Pancreas (tissue), 10 donors: ENCODE measurements at regions not wholly inside any gene's neighbourhood (a gene's known extent, or its start where the extent isn't known, plus 50 kb on each side); places are given as distances from the start of the nearest gene placed in this dataset.

Experiments used
- ATAC-seq, 4 donors: fragments of 200-7000 bp; cut with Tn5 transposase; one replicate each; pipeline versions ENCODE4 v1.8.0 to v1.9.1; 2020; ENCODE audit warnings: mild to moderate bottlenecking in 4 of 4, moderate library complexity in 4 of 4
- DNase-seq, 6 donors: peaks; one replicate each; pipeline ENCODE4 v3.0.0-alpha.2; 2020
- FAIRE-seq: peaks from 2 replicates; lab custom pipeline; 2012; peaks lifted over from hg19 to GRCh38; lab: Jason Lieb, UNC
- H3K27ac ChIP-seq, 4 donors: fragments of 200-600 bp; sonication (generic); 1 replicate in 3 of 4; 2 replicates in 1 of 4; pipeline versions ENCODE4 v1.5.0 to v1.8.0; 2020
- H3K27me3 ChIP-seq, 4 donors: fragments of 200-600 bp; one replicate each; pipeline ENCODE4 v1.8.0; 2021
- H3K36me3 ChIP-seq, 3 donors: fragments of 200-600 bp; sonication (generic) in 1 of 3; one replicate each; pipeline versions ENCODE4 v1.5.0 to v1.8.0; 2020 to 2021
- H3K4me1 ChIP-seq, 3 donors: fragments of 200-600 bp; one replicate each; pipeline ENCODE4 v1.8.0; 2021
- H3K4me3 ChIP-seq, 4 donors: fragments of 200-600 bp; sonication (generic) in 2 of 4; one replicate each; pipeline versions ENCODE4 v1.5.0 to v1.8.0; 2020 to 2021
- H3K9me3 ChIP-seq, 4 donors: fragments of 200-600 bp; one replicate each; pipeline ENCODE4 v1.8.0; 2021
- WGBS, 2 donors: extraction: QIAGEN DNeasy Blood & Tissue Kit; methylation state at CpG; one replicate each; pipeline ENCODE4 v1.1.7; 2013; 5-methylcytosine and 5-hydroxymethylcytosine counted together
- intact Hi-C, 3 donors: fragments of 100-400 bp; cut with DNase I; formaldehyde crosslinking; loops; one replicate each; pipeline versions ENCODE4 v1.11.1 to v1.14.2; 2022
- TF ChIP-seq, protein P1 (sequence below), 4 donors: fragments of 200-600 bp; sonication (generic) in 3 of 4; IDR thresholded peaks; one replicate each; pipeline versions ENCODE4 v1.5.0 to v1.8.0; 2021; ENCODE audit warnings: antibody characterized with exemption in 4 of 4
- donor health status: healthy with polysubstance abuse.
- donor health status: DM: no; HTN: no; CAD: no; lungs with moderate emphysema.
- donor health status: DM: no; HTN: no; CAD: no.
- donor health status: control.
- donor health status: control.
- donor health status: Bipolar disorder and iron deficiency.
- donor health status: DM: yes; HTN: yes; CAD: no.
- donor health status: DM: no; HTN: no; CAD: no.
- donor health status: DM: no; HTN: no; CAD: no.
- donor health status: DM: yes; HTN: yes; CAD: no.

DNA sequence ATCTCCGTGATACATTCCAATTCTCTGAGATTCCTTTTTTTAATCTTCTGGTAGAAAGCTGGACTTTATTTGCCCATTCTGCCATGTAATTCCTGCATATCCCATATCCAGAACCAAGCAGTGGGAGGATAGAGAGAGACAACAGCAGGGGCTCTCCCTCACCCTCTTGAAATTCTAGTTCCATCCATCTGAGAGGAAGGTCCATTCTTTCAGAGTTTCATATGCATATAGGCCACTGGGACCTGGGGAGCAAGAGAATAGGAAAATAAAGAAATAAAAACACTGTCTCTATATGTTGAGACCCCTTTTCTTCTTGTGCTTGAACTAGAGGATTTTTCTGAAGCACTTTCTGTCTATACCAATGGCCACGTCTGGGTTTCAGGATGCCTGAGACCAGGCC is 147.9 kb upstream of the STMND1 start:
- Histone ChIP-seq H3K27ac (no peak overlapping the region), H3K4me3 (no peak overlapping the region), H3K4me1 (no peaks in the 10 kb centered on the region), H3K9me3 (no peaks in the 10 kb centered on the region), H3K36me3 (no peaks in the 10 kb centered on the region), H3K27me3 (no peaks in the 10 kb centered on the region)
- FAIRE-seq (no peak), ATAC-seq (no peak), DNase-seq (no peak)
- 89 to 92% methylated on average over 2 of the region's 2 CpGs for WGBS, 2 donors
- TF ChIP-seq, protein P1, sequence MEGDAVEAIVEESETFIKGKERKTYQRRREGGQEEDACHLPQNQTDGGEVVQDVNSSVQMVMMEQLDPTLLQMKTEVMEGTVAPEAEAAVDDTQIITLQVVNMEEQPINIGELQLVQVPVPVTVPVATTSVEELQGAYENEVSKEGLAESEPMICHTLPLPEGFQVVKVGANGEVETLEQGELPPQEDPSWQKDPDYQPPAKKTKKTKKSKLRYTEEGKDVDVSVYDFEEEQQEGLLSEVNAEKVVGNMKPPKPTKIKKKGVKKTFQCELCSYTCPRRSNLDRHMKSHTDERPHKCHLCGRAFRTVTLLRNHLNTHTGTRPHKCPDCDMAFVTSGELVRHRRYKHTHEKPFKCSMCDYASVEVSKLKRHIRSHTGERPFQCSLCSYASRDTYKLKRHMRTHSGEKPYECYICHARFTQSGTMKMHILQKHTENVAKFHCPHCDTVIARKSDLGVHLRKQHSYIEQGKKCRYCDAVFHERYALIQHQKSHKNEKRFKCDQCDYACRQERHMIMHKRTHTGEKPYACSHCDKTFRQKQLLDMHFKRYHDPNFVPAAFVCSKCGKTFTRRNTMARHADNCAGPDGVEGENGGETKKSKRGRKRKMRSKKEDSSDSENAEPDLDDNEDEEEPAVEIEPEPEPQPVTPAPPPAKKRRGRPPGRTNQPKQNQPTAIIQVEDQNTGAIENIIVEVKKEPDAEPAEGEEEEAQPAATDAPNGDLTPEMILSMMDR (IDR thresholded peaks at IDR 0.05): no peak
- intact Hi-C loops: no loop called here

- FAIRE-seq: no peak
- no peak overlapping the region for H3K27ac ChIP-seq
- no peaks in the 10 kb centered on the region for H3K4me1 ChIP-seq
- DNase-seq: no peak
- H3K9me3 ChIP-seq: no peaks in the 10 kb centered on the region
- intact Hi-C loops: no loop called here
- TF ChIP-seq, protein P1 (IDR thresholded peaks at IDR 0.05): no peak
- WGBS, 2 donors: 94 to 98% methylated on average over 1 of the region's 1 CpG
- H3K27me3 ChIP-seq: no peaks in the 10 kb centered on the region
- H3K4me3 ChIP-seq: no peak overlapping the region
- ATAC-seq: no peak
- H3K36me3 ChIP-seq: no peaks in the 10 kb centered on the region
Measured at GRCh38 chr6:16953446-16953845, 148.4 kb upstream of the STMND1 start.

GRCh38 chr6:16950825-16951495 is 150.9 kb upstream of the STMND1 start:
- H3K36me3 ChIP-seq: no peaks in the 10 kb centered on the region
- no peak for FAIRE-seq
- H3K27me3 ChIP-seq: no peaks in the 10 kb centered on the region
- no peaks in the 10 kb centered on the region for H3K9me3 ChIP-seq
- no peak overlapping the region for H3K27ac ChIP-seq
- ATAC-seq: no peak
- TF ChIP-seq, protein P1 (IDR thresholded peaks at IDR 0.05): no peak
- H3K4me1 ChIP-seq: no peaks in the 10 kb centered on the region
- intact Hi-C loops: no loop called here
- 87 to 90% methylated on average over 1 of the region's 1 CpG for WGBS, 2 donors
- H3K4me3 ChIP-seq: no peak overlapping the region
- no peak for DNase-seq

DNA sequence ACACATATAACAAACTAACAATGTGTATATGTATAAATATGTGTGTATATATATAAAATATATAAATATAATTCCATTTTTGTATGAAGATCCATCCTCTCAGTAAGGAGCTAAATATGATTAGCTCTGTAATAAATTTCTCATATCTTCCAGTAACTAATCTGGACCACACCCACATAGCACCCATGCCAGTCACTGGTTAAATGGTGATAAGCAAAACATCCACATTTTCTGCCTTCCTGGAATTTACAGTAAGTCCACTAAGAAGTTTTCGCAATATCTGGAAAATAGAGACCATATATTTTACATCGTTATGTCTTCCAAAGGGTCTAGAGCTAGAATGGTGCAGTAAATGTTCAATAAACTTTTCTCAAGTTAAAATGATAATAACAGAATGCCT is 151.5 kb upstream of the STMND1 start:
- no peaks in the 10 kb centered on the region for H3K4me1 ChIP-seq
- WGBS, 2 donors: 93 to 97% methylated on average over 2 of the region's 2 CpGs
- H3K27ac ChIP-seq: no peak overlapping the region
- no peaks in the 10 kb centered on the region for H3K36me3 ChIP-seq
- FAIRE-seq: no peak
- ATAC-seq: no peak
- H3K4me3 ChIP-seq: no peak overlapping the region
- DNase-seq: no peak
- H3K27me3 ChIP-seq: no peaks in the 10 kb centered on the region
- no peaks in the 10 kb centered on the region for H3K9me3 ChIP-seq
- TF ChIP-seq, protein P1 (IDR thresholded peaks at IDR 0.05): no peak
- intact Hi-C loops: no loop called here

- Histone ChIP-seq H3K27me3 (no peaks in the 10 kb centered on the region), H3K4me1 (no peaks in the 10 kb centered on the region), H3K9me3 (no peaks in the 10 kb centered on the region), H3K4me3 (no peak overlapping the region), H3K27ac (no peak overlapping the region), H3K36me3 (no peaks in the 10 kb centered on the region)
- TF ChIP-seq, protein P1 (IDR thresholded peaks at IDR 0.05): no peak
- 67 to 77% methylated on average over 1 of the region's 1 CpG for WGBS, 2 donors
- ATAC-seq (no peak), FAIRE-seq (no peak), DNase-seq (no peak)
- intact Hi-C loops: no loop called here
Measured at GRCh38 chr6:16949716-16950115, 152.1 kb upstream of the STMND1 start.
